WTC11 (cell line): ENCODE measurements at regions not wholly inside any gene's neighbourhood (a gene's known extent, or its start where the extent isn't known, plus 50 kb on each side); places are given as distances from the start of the nearest gene placed in this dataset.
"Not testable (repeated sequence)": the region's sequence is repeated elsewhere in the genome, so short reads cannot be mapped to it uniquely, and the experiment has no call there.

Source experiments
- ATAC-seq: fragments of 200-7000 bp; cut with Tn5 transposase; 2 replicates; pipeline ENCODE4 v1.10.0; 2021; ENCODE audit warnings: mild to moderate bottlenecking, moderate library complexity
- CTCF ChIA-PET: fragments of 300-600 bp; sonication (Branson Sonifier 250); formaldehyde crosslinking; loops from one replicate; lab custom pipeline; 2021; ENCODE audit warnings: antibody characterized with exemption; lab: Charles Lee
- POLR2A ChIA-PET: fragments of 350-600 bp; sonication (Branson Sonifier 250); formaldehyde crosslinking; loops from one replicate; lab custom pipeline; 2021; ENCODE audit warnings: antibody characterized with exemption; lab: Charles Lee
- DNase-seq: peaks from one replicate; pipeline ENCODE4 v3.0.0; 2021; ENCODE audit warnings: low spot score
- H3K27ac Mint-ChIP-seq: 2 replicates; pipeline ENCODE4 v1.8.0; 2021; ENCODE audit warnings: mixed read lengths
- H3K27me3 Mint-ChIP-seq: 2 replicates; pipeline ENCODE4 v1.8.0; 2021; ENCODE audit warnings: low read depth, mild to moderate bottlenecking, moderate library complexity, mixed read lengths
- H3K36me3 Mint-ChIP-seq: 2 replicates; pipeline ENCODE4 v1.8.0; 2021; ENCODE audit warnings: mixed read lengths
- H3K4me1 Mint-ChIP-seq: 2 replicates; pipeline ENCODE4 v1.8.0; 2022; ENCODE audit warnings: mixed read lengths
- H3K4me3 Mint-ChIP-seq: 2 replicates; pipeline ENCODE4 v1.8.0; 2021; ENCODE audit warnings: mild to moderate bottlenecking, moderate library complexity, mixed read lengths
- H3K9me3 Mint-ChIP-seq: 2 replicates; pipeline ENCODE4 v1.8.0; 2021; ENCODE audit warnings: mixed read lengths
- JUN ChIP-seq: sonication (generic); formaldehyde crosslinking; IDR thresholded peaks from 2 replicates; pipeline ENCODE4 v1.8.0; 2023; ENCODE audit warnings: mild to moderate bottlenecking, missing genetic modification reagents
- MYBL2 ChIP-seq: sonication (generic); formaldehyde crosslinking; IDR thresholded peaks from 2 replicates; pipeline ENCODE4 v1.8.1; 2023; ENCODE audit warnings: mild to moderate bottlenecking, moderate library complexity, missing genetic modification reagents
- NR2C2 ChIP-seq: sonication (generic); formaldehyde crosslinking; IDR thresholded peaks from 2 replicates; pipeline ENCODE4 v1.8.0; 2022; ENCODE audit warnings: mild to moderate bottlenecking, missing genetic modification reagents
- OVOL2 ChIP-seq: fragments of 250-450 bp; sonication (Bioruptor Pico); IDR thresholded peaks from 2 replicates; pipeline ENCODE4 v1.9.0; 2021; ENCODE audit warnings: mild to moderate bottlenecking, borderline replicate concordance
- RORB ChIP-seq: fragments of 250-450 bp; sonication (Bioruptor Pico); IDR thresholded peaks from 2 replicates; pipeline ENCODE4 v1.9.0; 2021; ENCODE audit warnings: mild to moderate bottlenecking
- ZNF121 ChIP-seq: sonication (generic); formaldehyde crosslinking; IDR thresholded peaks from 2 replicates; pipeline ENCODE4 v1.8.0; 2023; ENCODE audit warnings: missing genetic modification reagents
- ZNF317 ChIP-seq: sonication (generic); formaldehyde crosslinking; IDR thresholded peaks from 2 replicates; pipeline ENCODE4 v1.8.1; 2023; ENCODE audit warnings: low read depth, mild to moderate bottlenecking, moderate library complexity, missing genetic modification reagents, borderline replicate concordance
- ZNF423 ChIP-seq: fragments of 250-450 bp; sonication (Bioruptor Pico); IDR thresholded peaks from 2 replicates; pipeline ENCODE4 v2.1.2; 2022; ENCODE audit warnings: mild to moderate bottlenecking, moderate library complexity
- TF ChIP-seq, protein P1 (sequence below): sonication (generic); formaldehyde crosslinking; IDR thresholded peaks from 2 replicates; pipeline ENCODE4 v1.8.0; 2023; ENCODE audit warnings: missing genetic modification reagents, mild to moderate bottlenecking, borderline replicate concordance
- TF ChIP-seq, protein P2 (sequence below): sonication (generic); formaldehyde crosslinking; IDR thresholded peaks from 2 replicates; pipeline ENCODE4 v1.8.0; 2023; ENCODE audit warnings: missing genetic modification reagents
- TF ChIP-seq, protein P3 (sequence below): sonication (generic); formaldehyde crosslinking; IDR thresholded peaks from 2 replicates; pipeline ENCODE4 v1.8.1; 2022; ENCODE audit warnings: mild to moderate bottlenecking, moderate library complexity, missing genetic modification reagents
- TF ChIP-seq, protein P4 (sequence below): sonication (generic); formaldehyde crosslinking; IDR thresholded peaks from 2 replicates; pipeline ENCODE4 v1.8.1; 2022; ENCODE audit warnings: low read depth, mild to moderate bottlenecking, moderate library complexity, missing genetic modification reagents, borderline replicate concordance
- TF ChIP-seq, protein P5 (sequence below): sonication (generic); formaldehyde crosslinking; IDR thresholded peaks from 2 replicates; pipeline ENCODE4 v1.8.1; 2022; ENCODE audit warnings: mild to moderate bottlenecking, missing genetic modification reagents, moderate library complexity, borderline replicate concordance
- TF ChIP-seq, protein P6 (sequence below): fragments of 250-450 bp; sonication (Bioruptor Pico); IDR thresholded peaks from 2 replicates; pipeline ENCODE4 v2.1.2; 2022; ENCODE audit warnings: mild to moderate bottlenecking, moderate library complexity

DNA sequence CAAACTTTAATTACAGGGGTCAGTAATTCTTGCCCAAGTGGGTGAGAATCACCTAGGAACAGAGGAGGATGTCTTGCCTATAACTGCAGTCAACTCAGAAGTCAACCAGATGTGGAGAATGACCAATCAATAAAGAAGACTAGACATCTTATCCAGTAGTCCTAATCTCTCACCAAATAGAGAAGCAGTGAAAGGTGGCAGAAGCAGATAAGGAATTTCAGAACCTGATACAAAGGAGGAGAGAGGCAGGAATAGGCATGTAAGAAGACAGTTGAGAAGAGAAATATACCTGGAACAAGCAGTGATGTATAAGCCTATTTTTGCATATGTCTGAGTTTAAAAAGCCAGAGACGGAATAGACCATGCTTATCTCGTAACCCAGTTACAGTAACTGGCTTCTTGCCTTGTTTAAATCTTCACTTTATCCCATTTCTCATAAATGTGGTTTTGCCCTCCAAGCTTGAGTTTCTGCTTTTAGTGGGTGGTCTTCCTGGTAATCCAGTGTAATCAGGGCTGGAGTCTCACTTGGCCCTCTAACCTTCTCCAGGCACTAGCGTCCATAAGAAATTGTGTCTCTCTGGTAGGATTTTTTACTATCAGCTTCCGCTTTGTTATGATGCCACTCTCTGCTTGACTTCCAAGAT, 401.0 kb downstream of the SUCLG1 start:
- no peak overlapping the region for H3K27ac Mint-ChIP-seq
- TF ChIP-seq, protein P1, sequence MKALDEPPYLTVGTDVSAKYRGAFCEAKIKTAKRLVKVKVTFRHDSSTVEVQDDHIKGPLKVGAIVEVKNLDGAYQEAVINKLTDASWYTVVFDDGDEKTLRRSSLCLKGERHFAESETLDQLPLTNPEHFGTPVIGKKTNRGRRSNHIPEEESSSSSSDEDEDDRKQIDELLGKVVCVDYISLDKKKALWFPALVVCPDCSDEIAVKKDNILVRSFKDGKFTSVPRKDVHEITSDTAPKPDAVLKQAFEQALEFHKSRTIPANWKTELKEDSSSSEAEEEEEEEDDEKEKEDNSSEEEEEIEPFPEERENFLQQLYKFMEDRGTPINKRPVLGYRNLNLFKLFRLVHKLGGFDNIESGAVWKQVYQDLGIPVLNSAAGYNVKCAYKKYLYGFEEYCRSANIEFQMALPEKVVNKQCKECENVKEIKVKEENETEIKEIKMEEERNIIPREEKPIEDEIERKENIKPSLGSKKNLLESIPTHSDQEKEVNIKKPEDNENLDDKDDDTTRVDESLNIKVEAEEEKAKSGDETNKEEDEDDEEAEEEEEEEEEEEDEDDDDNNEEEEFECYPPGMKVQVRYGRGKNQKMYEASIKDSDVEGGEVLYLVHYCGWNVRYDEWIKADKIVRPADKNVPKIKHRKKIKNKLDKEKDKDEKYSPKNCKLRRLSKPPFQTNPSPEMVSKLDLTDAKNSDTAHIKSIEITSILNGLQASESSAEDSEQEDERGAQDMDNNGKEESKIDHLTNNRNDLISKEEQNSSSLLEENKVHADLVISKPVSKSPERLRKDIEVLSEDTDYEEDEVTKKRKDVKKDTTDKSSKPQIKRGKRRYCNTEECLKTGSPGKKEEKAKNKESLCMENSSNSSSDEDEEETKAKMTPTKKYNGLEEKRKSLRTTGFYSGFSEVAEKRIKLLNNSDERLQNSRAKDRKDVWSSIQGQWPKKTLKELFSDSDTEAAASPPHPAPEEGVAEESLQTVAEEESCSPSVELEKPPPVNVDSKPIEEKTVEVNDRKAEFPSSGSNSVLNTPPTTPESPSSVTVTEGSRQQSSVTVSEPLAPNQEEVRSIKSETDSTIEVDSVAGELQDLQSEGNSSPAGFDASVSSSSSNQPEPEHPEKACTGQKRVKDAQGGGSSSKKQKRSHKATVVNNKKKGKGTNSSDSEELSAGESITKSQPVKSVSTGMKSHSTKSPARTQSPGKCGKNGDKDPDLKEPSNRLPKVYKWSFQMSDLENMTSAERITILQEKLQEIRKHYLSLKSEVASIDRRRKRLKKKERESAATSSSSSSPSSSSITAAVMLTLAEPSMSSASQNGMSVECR (CRISPR knock-in tag): no peak
- TF ChIP-seq, protein P2, sequence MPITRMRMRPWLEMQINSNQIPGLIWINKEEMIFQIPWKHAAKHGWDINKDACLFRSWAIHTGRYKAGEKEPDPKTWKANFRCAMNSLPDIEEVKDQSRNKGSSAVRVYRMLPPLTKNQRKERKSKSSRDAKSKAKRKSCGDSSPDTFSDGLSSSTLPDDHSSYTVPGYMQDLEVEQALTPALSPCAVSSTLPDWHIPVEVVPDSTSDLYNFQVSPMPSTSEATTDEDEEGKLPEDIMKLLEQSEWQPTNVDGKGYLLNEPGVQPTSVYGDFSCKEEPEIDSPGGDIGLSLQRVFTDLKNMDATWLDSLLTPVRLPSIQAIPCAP (CRISPR knock-in tag): no peak
- TF ChIP-seq RORB (CRISPR knock-in tag) (no peak), ZNF121 (CRISPR knock-in tag) (no peak), MYBL2 (CRISPR knock-in tag) (no peak), NR2C2 (CRISPR knock-in tag) (no peak)
- TF ChIP-seq, protein P3, sequence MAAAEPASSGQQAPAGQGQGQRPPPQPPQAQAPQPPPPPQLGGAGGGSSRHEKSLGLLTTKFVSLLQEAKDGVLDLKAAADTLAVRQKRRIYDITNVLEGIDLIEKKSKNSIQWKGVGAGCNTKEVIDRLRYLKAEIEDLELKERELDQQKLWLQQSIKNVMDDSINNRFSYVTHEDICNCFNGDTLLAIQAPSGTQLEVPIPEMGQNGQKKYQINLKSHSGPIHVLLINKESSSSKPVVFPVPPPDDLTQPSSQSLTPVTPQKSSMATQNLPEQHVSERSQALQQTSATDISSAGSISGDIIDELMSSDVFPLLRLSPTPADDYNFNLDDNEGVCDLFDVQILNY (CRISPR knock-in tag): no peak
- TF ChIP-seq, protein P4, sequence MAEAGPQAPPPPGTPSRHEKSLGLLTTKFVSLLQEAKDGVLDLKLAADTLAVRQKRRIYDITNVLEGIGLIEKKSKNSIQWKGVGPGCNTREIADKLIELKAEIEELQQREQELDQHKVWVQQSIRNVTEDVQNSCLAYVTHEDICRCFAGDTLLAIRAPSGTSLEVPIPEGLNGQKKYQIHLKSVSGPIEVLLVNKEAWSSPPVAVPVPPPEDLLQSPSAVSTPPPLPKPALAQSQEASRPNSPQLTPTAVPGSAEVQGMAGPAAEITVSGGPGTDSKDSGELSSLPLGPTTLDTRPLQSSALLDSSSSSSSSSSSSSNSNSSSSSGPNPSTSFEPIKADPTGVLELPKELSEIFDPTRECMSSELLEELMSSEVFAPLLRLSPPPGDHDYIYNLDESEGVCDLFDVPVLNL (CRISPR knock-in tag): no peak
- TF ChIP-seq, protein P5, sequence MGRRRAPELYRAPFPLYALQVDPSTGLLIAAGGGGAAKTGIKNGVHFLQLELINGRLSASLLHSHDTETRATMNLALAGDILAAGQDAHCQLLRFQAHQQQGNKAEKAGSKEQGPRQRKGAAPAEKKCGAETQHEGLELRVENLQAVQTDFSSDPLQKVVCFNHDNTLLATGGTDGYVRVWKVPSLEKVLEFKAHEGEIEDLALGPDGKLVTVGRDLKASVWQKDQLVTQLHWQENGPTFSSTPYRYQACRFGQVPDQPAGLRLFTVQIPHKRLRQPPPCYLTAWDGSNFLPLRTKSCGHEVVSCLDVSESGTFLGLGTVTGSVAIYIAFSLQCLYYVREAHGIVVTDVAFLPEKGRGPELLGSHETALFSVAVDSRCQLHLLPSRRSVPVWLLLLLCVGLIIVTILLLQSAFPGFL (CRISPR knock-in tag): no peak
- TF ChIP-seq, protein P6, sequence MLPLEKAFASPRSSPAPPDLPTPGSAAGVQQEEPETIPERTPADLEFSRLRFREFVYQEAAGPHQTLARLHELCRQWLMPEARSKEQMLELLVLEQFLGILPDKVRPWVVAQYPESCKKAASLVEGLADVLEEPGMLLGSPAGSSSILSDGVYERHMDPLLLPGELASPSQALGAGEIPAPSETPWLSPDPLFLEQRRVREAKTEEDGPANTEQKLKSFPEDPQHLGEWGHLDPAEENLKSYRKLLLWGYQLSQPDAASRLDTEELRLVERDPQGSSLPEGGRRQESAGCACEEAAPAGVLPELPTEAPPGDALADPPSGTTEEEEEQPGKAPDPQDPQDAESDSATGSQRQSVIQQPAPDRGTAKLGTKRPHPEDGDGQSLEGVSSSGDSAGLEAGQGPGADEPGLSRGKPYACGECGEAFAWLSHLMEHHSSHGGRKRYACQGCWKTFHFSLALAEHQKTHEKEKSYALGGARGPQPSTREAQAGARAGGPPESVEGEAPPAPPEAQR (CRISPR knock-in tag): no peak
- TF ChIP-seq, all 79 proteins: peak for 0
- peaks cover 3% of the 10 kb centered on the region for H3K4me1 Mint-ChIP-seq
- ATAC-seq (no peak), DNase-seq (no peak)
- H3K27me3 Mint-ChIP-seq: no peaks in the 10 kb centered on the region
- no peaks in the 10 kb centered on the region for H3K9me3 Mint-ChIP-seq
- CTCF ChIA-PET: no interaction called here
- no peak overlapping the region for H3K4me3 Mint-ChIP-seq
- POLR2A ChIA-PET: no interaction called here
- no peaks in the 10 kb centered on the region for H3K36me3 Mint-ChIP-seq

DNA sequence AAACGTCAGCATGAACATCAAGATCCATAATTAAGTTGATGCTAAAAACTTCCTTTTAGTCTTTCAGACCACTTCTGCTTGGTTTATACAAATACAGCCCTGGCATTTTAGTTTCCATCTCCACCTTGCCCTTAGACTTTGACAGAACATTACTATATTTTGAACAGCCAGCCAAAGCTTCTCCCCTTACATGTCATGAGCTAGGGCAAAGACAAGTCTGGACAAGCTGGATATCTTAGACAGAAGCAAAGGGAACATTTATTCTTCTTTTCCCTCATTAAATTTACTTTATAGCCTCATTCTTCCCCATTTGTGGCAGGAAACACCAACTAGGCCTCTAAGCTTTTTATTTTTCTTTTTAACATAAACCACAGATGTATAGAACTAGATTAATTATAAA, 403.3 kb downstream of the SUCLG1 start:
- POLR2A ChIA-PET: no interaction called here
- no peaks in the 10 kb centered on the region for H3K36me3 Mint-ChIP-seq
- CTCF ChIA-PET: interaction anchor here (1.9 kb wide), 1 partner anchor 33 kb away, joined by 7 read pairs; no protein-coding TSS in a partner anchor
- no peak for ATAC-seq
- H3K4me3 Mint-ChIP-seq: no peak overlapping the region
- no peak for DNase-seq
- H3K27ac Mint-ChIP-seq: no peak overlapping the region
- no peaks in the 10 kb centered on the region for H3K9me3 Mint-ChIP-seq
- TF ChIP-seq ZNF317 (no peak), JUN (no peak), ZNF423 (CRISPR knock-in tag) (no peak), OVOL2 (CRISPR knock-in tag) (no peak)
- H3K4me1 Mint-ChIP-seq: peaks cover 3% of the 10 kb centered on the region
- H3K27me3 Mint-ChIP-seq: no peaks in the 10 kb centered on the region

DNA sequence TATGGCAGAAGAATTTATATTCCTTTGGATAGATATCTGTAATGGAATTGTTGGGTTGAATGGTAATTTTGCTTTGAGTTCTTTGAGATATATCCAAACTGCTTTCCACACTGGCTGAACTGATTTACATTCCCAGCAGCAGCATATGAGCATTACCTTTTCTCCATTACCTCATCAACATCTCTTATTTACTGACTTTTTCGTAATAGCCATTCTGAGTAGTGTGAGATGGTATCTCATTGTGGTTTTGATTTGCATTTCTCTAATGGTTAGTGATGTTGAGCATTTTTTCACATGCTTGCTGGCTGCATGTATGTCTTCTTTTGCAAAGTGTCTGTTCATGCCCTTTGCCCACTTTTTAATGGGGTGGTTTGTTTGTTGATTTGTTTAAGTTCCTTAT, 404.5 kb downstream of the SUCLG1 start:
- H3K4me3 Mint-ChIP-seq, ATAC-seq, H3K27ac Mint-ChIP-seq, H3K36me3 Mint-ChIP-seq, H3K9me3 Mint-ChIP-seq, POLR2A ChIA-PET, DNase-seq, H3K4me1 Mint-ChIP-seq, CTCF ChIA-PET, H3K27me3 Mint-ChIP-seq: not testable (repeated sequence)
